ENCODE measurements at regions not wholly inside any gene's neighbourhood (a gene's known extent, or its start where the extent isn't known, plus 50 kb on each side); places are given as distances from the start of the nearest gene placed in this dataset.

DNA sequence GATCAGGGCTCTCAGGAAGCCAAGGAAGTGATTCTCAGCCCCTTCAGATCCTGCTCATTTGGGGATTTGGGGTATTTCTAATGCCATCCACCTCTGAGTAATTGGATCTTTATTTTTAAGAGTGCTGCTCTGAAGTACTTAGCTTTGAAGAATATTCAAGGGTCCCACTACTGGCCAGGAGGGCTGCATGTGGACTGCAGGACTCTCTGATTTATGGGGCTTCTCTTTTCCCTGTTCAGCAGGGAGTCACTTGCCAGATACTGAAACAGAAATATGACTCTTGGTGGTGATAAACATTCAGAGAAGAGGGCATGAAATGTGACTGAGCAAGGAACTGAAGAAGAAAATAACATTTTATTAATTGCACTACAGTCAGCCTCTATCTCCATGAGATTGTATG lies 138.5 kb downstream of the MTX2 start:
- no peak overlapping the region for H3K9ac ChIP-seq (ENCODE audit: low read depth in 1 of 2, low read length in 2 of 2)
- H3K27ac ChIP-seq (ENCODE audit: low read depth in 2 of 2, low read length in 2 of 2), result no peak overlapping the region
- no peak overlapping the region for H3K4me3 ChIP-seq (ENCODE audit: low read length in 2 of 2)
- no peaks in the 10 kb centered on the region for H3K4me1 ChIP-seq (ENCODE audit: control insufficient read depth in 2 of 2, insufficient read depth in 2 of 2, low read length in 2 of 2)
- H3K36me3 ChIP-seq (ENCODE audit: control insufficient read depth in 2 of 2, insufficient read depth in 2 of 2, low read length in 2 of 2), result no peaks in the 10 kb centered on the region
- H3K27me3 ChIP-seq (ENCODE audit: control insufficient read depth in 2 of 2, insufficient read depth in 2 of 2, low read length in 2 of 2), result no peaks in the 10 kb centered on the region
- no peaks in the 10 kb centered on the region for H3K9me3 ChIP-seq (ENCODE audit: control insufficient read depth in 2 of 2, low read length in 2 of 2)

DNA sequence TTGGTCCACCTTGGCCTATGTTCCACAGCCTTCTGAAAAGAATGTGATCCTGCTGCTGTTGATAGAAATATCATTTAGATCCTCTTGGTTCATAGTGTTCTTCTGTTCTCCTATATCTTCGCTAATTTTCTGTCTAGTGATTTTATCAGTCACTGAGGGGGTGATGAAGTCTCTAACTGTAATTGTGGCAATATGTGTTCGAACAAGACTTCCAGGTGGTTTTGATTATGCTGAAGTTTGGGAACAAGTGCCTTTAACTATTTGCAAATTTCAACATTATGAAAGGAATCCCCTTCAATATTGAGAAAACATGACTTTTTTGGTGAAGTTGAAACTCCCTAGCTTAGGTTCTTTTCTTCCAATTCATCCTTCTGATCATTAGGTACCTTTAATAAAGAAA lies 140.4 kb downstream of the MTX2 start:
- no peaks in the 10 kb centered on the region for H3K27me3 ChIP-seq (ENCODE audit: control insufficient read depth in 2 of 2, insufficient read depth in 2 of 2, low read length in 2 of 2)
- no peaks in the 10 kb centered on the region for H3K36me3 ChIP-seq (ENCODE audit: control insufficient read depth in 2 of 2, insufficient read depth in 2 of 2, low read length in 2 of 2)
- H3K4me1 ChIP-seq (ENCODE audit: control insufficient read depth in 2 of 2, insufficient read depth in 2 of 2, low read length in 2 of 2), result no peaks in the 10 kb centered on the region
- H3K27ac ChIP-seq (ENCODE audit: low read depth in 2 of 2, low read length in 2 of 2), result no peak overlapping the region
- no peak overlapping the region for H3K9ac ChIP-seq (ENCODE audit: low read depth in 1 of 2, low read length in 2 of 2)
- no peak overlapping the region for H3K4me3 ChIP-seq (ENCODE audit: low read length in 2 of 2)
- H3K9me3 ChIP-seq (ENCODE audit: control insufficient read depth in 2 of 2, low read length in 2 of 2), result no peaks in the 10 kb centered on the region

DNA sequence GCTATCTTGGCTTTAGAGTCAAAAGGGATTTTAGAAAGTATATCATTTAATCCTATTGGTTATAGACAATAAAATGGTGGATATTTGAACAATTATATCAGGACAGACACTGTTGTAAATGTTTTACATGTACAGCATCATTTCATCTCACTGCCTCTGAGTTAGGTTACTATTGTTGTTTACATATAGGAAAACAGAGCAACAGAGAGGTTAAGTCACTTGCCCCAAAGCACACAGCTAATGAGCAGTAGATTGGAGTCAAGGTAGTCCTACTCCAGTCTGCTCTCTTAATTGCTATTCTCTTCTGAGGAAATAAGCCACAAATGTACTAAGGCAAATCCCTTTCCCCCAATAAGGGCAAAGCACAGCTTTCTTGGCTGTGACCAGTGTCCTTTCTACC lies 142.9 kb downstream of the MTX2 start:
- peaks cover 0 to 3% of the 10 kb centered on the region in 2 donors for H3K27me3 ChIP-seq (ENCODE audit: control insufficient read depth in 2 of 2, insufficient read depth in 2 of 2, low read length in 2 of 2)
- H3K9me3 ChIP-seq (ENCODE audit: control insufficient read depth in 2 of 2, low read length in 2 of 2), result no peaks in the 10 kb centered on the region
- no peak overlapping the region for H3K4me3 ChIP-seq (ENCODE audit: low read length in 2 of 2)
- H3K9ac ChIP-seq (ENCODE audit: low read depth in 1 of 2, low read length in 2 of 2), result no peak overlapping the region
- H3K27ac ChIP-seq (ENCODE audit: low read depth in 2 of 2, low read length in 2 of 2), result no peak overlapping the region
- no peaks in the 10 kb centered on the region for H3K4me1 ChIP-seq (ENCODE audit: control insufficient read depth in 2 of 2, insufficient read depth in 2 of 2, low read length in 2 of 2)
- H3K36me3 ChIP-seq (ENCODE audit: control insufficient read depth in 2 of 2, insufficient read depth in 2 of 2, low read length in 2 of 2), result no peaks in the 10 kb centered on the region

DNA sequence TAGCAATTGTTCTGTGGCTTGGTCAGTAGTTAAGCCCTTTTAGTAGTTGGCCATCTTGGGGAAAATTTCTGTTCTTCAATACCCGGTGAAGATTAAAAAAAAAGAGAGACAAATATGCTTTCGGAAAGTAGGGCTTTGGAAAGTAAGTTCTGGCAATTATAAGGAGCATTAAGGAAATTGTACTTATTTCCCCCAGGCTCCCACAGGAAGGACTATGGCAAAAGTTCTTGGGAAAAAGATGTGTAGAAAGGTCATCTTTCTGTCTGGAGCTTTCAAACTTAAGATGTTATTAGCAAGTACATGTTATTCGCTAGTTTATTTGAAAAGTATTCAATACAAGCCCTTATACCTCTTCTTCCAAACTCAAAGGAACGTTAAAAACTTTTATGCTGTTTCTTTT lies 144.5 kb downstream of the MTX2 start:
- Histone ChIP-seq H3K36me3 (ENCODE audit: control insufficient read depth in 2 of 2, insufficient read depth in 2 of 2, low read length in 2 of 2) (no peaks in the 10 kb centered on the region), H3K4me1 (ENCODE audit: control insufficient read depth in 2 of 2, insufficient read depth in 2 of 2, low read length in 2 of 2) (no peaks in the 10 kb centered on the region), H3K27me3 (ENCODE audit: control insufficient read depth in 2 of 2, insufficient read depth in 2 of 2, low read length in 2 of 2) (peaks cover 0 to 3% of the 10 kb centered on the region in 2 donors), H3K27ac (ENCODE audit: low read depth in 2 of 2, low read length in 2 of 2) (no peak overlapping the region), H3K4me3 (ENCODE audit: low read length in 2 of 2) (no peak overlapping the region), H3K9me3 (ENCODE audit: control insufficient read depth in 2 of 2, low read length in 2 of 2) (no peaks in the 10 kb centered on the region), H3K9ac (ENCODE audit: low read depth in 1 of 2, low read length in 2 of 2) (no peak overlapping the region)

DNA sequence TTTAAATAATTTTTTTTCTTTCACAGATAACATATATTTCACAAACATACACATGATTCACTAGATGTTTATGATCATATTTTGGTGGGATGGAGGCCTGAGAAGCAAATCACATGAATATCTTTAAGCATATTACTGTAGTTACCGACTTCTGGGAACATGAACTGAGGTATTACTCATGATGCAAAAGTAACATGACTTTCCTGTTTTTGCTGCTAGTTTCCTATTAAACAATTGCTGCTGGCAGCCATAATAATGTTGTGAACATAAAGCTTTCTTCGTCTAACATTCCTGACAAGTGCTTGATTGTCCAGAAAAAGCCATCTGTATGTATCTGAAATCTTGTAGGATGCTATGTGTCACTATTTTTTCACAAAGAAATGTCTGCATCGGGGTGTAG lies 145.4 kb downstream of the MTX2 start:
- Histone ChIP-seq H3K9ac (ENCODE audit: low read depth in 1 of 2, low read length in 2 of 2) (no peak overlapping the region), H3K36me3 (ENCODE audit: control insufficient read depth in 2 of 2, insufficient read depth in 2 of 2, low read length in 2 of 2) (no peaks in the 10 kb centered on the region), H3K9me3 (ENCODE audit: control insufficient read depth in 2 of 2, low read length in 2 of 2) (no peaks in the 10 kb centered on the region), H3K4me3 (ENCODE audit: low read length in 2 of 2) (no peak overlapping the region), H3K27ac (ENCODE audit: low read depth in 2 of 2, low read length in 2 of 2) (no peak overlapping the region), H3K4me1 (ENCODE audit: control insufficient read depth in 2 of 2, insufficient read depth in 2 of 2, low read length in 2 of 2) (no peaks in the 10 kb centered on the region), H3K27me3 (ENCODE audit: control insufficient read depth in 2 of 2, insufficient read depth in 2 of 2, low read length in 2 of 2) (peaks cover 0 to 3% of the 10 kb centered on the region in 2 donors)

DNA sequence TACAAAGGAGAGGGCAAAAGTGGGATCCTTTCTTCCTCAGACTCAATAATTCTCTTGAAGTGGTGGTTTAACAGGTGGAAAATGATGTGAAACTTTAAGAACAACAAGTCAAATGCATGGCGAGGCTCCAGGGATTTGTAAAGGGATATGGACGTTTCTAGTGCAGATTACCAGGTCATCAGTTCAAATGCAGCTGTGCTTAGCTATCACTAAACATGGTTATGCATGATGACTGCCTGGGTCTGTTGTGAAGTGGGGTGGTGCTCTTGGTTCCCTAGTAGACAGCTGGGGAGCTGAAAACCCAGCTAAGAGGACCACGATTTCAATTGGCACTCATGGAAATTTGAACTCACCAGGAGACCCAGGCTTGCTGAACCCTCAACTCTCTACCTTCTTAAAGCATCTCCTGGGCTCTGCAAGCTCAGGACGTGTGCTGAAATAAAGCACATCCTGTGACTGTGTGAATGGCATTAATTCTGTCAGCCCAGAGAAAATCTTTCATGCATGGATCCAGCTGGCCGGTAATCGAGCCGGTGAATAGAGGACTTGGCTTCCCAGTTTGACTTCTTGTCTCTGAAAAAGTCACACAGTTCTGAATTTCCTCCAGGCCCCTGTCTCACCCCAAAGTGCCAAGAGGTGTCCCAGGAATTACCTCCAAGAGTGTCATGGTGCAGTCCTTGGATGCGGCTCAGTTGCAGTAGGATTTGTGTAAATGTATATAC lies 146.1 kb downstream of the MTX2 start:
- Histone ChIP-seq H3K9me3 (ENCODE audit: control insufficient read depth in 2 of 2, low read length in 2 of 2) (no peaks in the 10 kb centered on the region), H3K36me3 (ENCODE audit: control insufficient read depth in 2 of 2, insufficient read depth in 2 of 2, low read length in 2 of 2) (no peaks in the 10 kb centered on the region), H3K4me1 (ENCODE audit: control insufficient read depth in 2 of 2, insufficient read depth in 2 of 2, low read length in 2 of 2) (no peaks in the 10 kb centered on the region), H3K9ac (ENCODE audit: low read depth in 1 of 2, low read length in 2 of 2) (no peak overlapping the region), H3K4me3 (ENCODE audit: low read length in 2 of 2) (no peak overlapping the region), H3K27me3 (ENCODE audit: control insufficient read depth in 2 of 2, insufficient read depth in 2 of 2, low read length in 2 of 2) (peaks cover 0 to 3% of the 10 kb centered on the region in 2 donors), H3K27ac (ENCODE audit: low read depth in 2 of 2, low read length in 2 of 2) (no peak overlapping the region)

DNA sequence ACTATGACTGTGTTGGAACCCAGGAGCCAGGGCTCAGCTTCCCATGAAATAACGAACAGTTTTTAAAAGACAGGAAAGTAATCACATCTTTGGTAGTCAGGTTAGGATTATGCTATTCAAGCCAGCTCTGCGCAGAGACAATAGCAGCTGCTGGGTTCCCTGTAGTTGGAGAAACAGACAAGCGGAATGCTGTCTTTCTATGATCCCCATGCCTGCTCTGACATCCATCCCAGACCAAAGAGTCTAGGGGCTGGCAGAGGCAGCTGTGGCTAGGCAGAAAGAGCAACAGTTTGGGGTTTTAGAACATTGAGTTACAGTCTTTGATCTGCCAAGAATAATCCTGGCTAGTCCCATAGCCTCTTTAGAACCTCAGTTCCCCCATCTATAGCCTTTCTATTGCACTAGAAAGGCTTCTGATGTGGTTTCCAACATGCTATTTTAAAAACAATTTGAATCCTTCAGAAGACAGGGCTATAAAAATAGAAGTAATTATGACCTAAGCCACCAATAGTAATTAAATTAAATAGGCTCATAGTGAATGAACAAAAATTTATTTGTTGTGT lies 146.8 kb downstream of the MTX2 start:
- H3K27me3 ChIP-seq (ENCODE audit: control insufficient read depth in 2 of 2, insufficient read depth in 2 of 2, low read length in 2 of 2), result peaks cover 0 to 3% of the 10 kb centered on the region in 2 donors

DNA sequence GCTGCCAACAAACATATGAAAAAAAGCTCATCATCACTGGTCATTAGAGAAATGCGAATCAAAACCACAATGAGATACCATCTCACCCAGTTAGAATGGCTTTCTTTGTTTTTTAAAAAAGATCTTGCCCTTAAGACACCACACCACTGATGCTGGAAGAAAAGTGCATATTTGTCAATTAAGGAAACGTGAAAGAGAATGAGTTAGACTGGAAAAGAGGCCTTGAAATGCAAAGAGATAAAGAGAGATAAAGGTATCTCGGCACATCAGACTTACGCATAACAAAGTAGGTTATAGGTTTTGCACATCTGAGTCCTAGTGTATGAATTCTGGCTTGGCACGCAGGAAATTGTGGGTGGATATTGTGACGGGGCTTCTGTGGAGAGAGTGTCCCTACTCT lies 149.5 kb downstream of the MTX2 start:
- no peak overlapping the region for H3K4me3 ChIP-seq (ENCODE audit: low read length in 2 of 2)

More for the DNA sequence above, 146.8 kb downstream of the MTX2 start:
- Histone ChIP-seq H3K4me3 (ENCODE audit: low read length in 2 of 2) (no peak overlapping the region), H3K27ac (ENCODE audit: low read depth in 2 of 2, low read length in 2 of 2) (no peak overlapping the region), H3K9ac (ENCODE audit: low read depth in 1 of 2, low read length in 2 of 2) (no peak overlapping the region), H3K9me3 (ENCODE audit: control insufficient read depth in 2 of 2, low read length in 2 of 2) (no peaks in the 10 kb centered on the region), H3K4me1 (ENCODE audit: control insufficient read depth in 2 of 2, insufficient read depth in 2 of 2, low read length in 2 of 2) (no peaks in the 10 kb centered on the region), H3K36me3 (ENCODE audit: control insufficient read depth in 2 of 2, insufficient read depth in 2 of 2, low read length in 2 of 2) (no peaks in the 10 kb centered on the region)

DNA sequence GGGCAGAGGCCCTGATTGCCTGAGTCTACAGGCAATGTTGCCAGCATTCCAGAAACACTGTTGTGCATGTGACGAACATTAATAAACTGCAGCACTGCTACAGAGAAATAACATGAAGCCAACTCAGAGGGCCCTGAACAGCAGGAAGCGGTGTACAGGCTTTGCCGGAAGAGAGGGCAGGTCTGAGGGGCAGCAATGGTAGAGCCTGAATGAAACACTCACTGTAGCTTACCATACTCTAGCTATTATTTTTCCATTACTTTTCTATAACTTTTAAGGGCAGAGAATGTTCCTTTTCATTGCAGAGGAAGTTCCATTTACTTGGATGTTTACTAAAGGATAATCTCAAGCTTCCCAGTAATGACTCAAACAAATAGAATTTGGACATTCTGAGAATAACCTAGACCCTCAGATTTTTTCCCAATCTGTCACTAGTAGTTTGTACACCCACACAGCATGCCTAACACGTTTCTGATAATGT lies 150.4 kb downstream of the MTX2 start:
- Histone ChIP-seq H3K4me3 (ENCODE audit: low read length in 2 of 2) (no peak overlapping the region), H3K9me3 (ENCODE audit: control insufficient read depth in 2 of 2, low read length in 2 of 2) (no peaks in the 10 kb centered on the region), H3K27ac (ENCODE audit: low read depth in 2 of 2, low read length in 2 of 2) (peak overlapping the region; percentile 35 to 58), H3K9ac (ENCODE audit: low read depth in 1 of 2, low read length in 2 of 2) (no peak overlapping the region), H3K36me3 (ENCODE audit: control insufficient read depth in 2 of 2, insufficient read depth in 2 of 2, low read length in 2 of 2) (no peaks in the 10 kb centered on the region), H3K4me1 (ENCODE audit: control insufficient read depth in 2 of 2, insufficient read depth in 2 of 2, low read length in 2 of 2) (no peaks in the 10 kb centered on the region), H3K27me3 (ENCODE audit: control insufficient read depth in 2 of 2, insufficient read depth in 2 of 2, low read length in 2 of 2) (peaks cover 0 to 3% of the 10 kb centered on the region in 2 donors)

More for the DNA sequence above, 149.5 kb downstream of the MTX2 start:
- H3K9me3 ChIP-seq (ENCODE audit: control insufficient read depth in 2 of 2, low read length in 2 of 2), result no peaks in the 10 kb centered on the region
- H3K4me1 ChIP-seq (ENCODE audit: control insufficient read depth in 2 of 2, insufficient read depth in 2 of 2, low read length in 2 of 2), result no peaks in the 10 kb centered on the region
- H3K36me3 ChIP-seq (ENCODE audit: control insufficient read depth in 2 of 2, insufficient read depth in 2 of 2, low read length in 2 of 2), result no peaks in the 10 kb centered on the region
- peak overlapping the region in 1 of 2 donors; percentile 35 for H3K27ac ChIP-seq (ENCODE audit: low read depth in 2 of 2, low read length in 2 of 2)
- H3K27me3 ChIP-seq (ENCODE audit: control insufficient read depth in 2 of 2, insufficient read depth in 2 of 2, low read length in 2 of 2), result peaks cover 0 to 3% of the 10 kb centered on the region in 2 donors
- H3K9ac ChIP-seq (ENCODE audit: low read depth in 1 of 2, low read length in 2 of 2), result no peak overlapping the region

DNA sequence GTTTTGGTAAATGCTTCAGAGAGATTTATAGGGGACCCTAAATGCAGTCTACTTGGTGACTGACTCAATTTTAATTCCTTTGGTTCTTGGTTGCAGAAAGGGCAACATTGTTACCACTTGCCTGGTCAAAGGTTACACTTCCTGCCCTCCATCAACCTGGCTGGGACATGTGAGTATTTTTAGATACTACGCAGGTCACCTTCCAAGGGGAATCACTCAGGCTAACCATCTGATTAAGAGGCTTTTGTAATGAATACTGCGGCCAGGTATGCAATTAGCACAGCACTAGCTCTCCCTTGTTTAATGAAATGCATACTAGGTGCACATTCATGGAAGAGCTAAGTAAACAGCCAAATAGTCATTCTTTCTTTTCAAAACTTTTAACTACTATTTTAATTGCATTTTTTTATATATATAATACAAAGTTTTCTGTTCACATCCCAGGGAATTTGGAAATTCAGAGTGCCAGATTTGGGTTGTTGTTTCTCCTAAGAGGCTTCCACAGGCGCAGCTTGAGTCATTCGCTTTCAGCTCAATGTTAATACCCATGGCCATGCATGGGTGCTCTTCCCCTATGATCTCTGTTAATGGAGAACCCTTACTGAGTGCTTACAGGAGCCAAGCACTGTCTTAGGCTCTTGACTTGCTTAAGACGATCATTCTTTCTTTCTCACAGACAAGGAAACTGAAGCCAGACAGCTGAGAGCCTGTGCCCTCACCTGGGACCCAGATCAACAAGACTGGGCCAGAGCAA lies 152.2 kb downstream of the MTX2 start:
- Histone ChIP-seq H3K9me3 (ENCODE audit: control insufficient read depth in 2 of 2, low read length in 2 of 2) (no peaks in the 10 kb centered on the region), H3K4me3 (ENCODE audit: low read length in 2 of 2) (no peak overlapping the region), H3K27ac (ENCODE audit: low read depth in 2 of 2, low read length in 2 of 2) (no peak overlapping the region), H3K4me1 (ENCODE audit: control insufficient read depth in 2 of 2, insufficient read depth in 2 of 2, low read length in 2 of 2) (no peaks in the 10 kb centered on the region), H3K9ac (ENCODE audit: low read depth in 1 of 2, low read length in 2 of 2) (no peak overlapping the region), H3K27me3 (ENCODE audit: control insufficient read depth in 2 of 2, insufficient read depth in 2 of 2, low read length in 2 of 2) (no peaks in the 10 kb centered on the region), H3K36me3 (ENCODE audit: control insufficient read depth in 2 of 2, insufficient read depth in 2 of 2, low read length in 2 of 2) (no peaks in the 10 kb centered on the region)
